HEK293T (cell line): ENCODE measurements at regions not wholly inside any gene's neighbourhood (a gene's known extent, or its start where the extent isn't known, plus 50 kb on each side); places are given as distances from the start of the nearest gene placed in this dataset.

Source experiments
- SP1 ChIP-seq: fragments of 450-650 bp; IDR thresholded peaks from 2 replicates; pipeline ENCODE4 v1.6.1; 2017
- ZNF384 ChIP-seq: fragments of 450-650 bp; IDR thresholded peaks from 2 replicates; pipeline ENCODE4 v1.6.1; 2016

GRCh38 chr2:146506851-146507250 lies 1338.0 kb upstream of the ACVR2A start:
- no peak for TF ChIP-seq SP1
- no peak for TF ChIP-seq ZNF384
